B cell (primary cell): ENCODE measurements at regions not wholly inside any gene's neighbourhood (a gene's known extent, or its start where the extent isn't known, plus 50 kb on each side); places are given as distances from the start of the nearest gene placed in this dataset.

Experiments used
- ATAC-seq: fragments of 200-7000 bp; cut with Tn5 transposase; one replicate; pipeline ENCODE4 v1.10.0; 2021; ENCODE audit warnings: low read depth, mild to moderate bottlenecking, moderate number of reproducible peaks, moderate library complexity
- CTCF ChIA-PET: fragments of 350-600 bp; sonication (Branson Sonifier 250); formaldehyde crosslinking; loops from one replicate; lab custom pipeline; 2021; ENCODE audit warnings: antibody characterized with exemption, inconsistent platforms; lab: Charles Lee
- POLR2A ChIA-PET: fragments of 350-600 bp; sonication (Branson Sonifier 250); formaldehyde crosslinking; loops from one replicate; lab custom pipeline; 2021; ENCODE audit warnings: antibody characterized with exemption; lab: Charles Lee
- DNase-seq: peaks from one replicate; pipeline ENCODE4 v3.0.0; 2013
- H2AFZ ChIP-seq: 2 replicates; pipeline ENCODE4 v1.6.1; 2012; ENCODE audit warnings: mild to moderate bottlenecking, low read depth, low read length; ENCODE audit not compliant: insufficient read depth, poor library complexity, severe bottlenecking
- H3K27ac ChIP-seq, 2 donors: 1 replicate in 1 of 2; 2 replicates in 1 of 2; pipeline ENCODE4 v1.5.1; 2012 to 2013; ENCODE audit warnings: low read length in 2 of 2, mild to moderate bottlenecking in 2 of 2, moderate library complexity in 1 of 2
- H3K27me3 ChIP-seq, 4 experiments: fragments of 200-600 bp in 1 of 4; sonication (generic) in 1 of 4; replicated peaks in 1 of 4; 1 replicate in 2 of 4; 2 replicates in 2 of 4; pipeline versions ENCODE4 v1.6.1 to v1.7.0; 2013 to 2016; ENCODE audit warnings: low read length in 3 of 4, mild to moderate bottlenecking in 2 of 4, mixed read lengths in 1 of 4, moderate library complexity in 1 of 4; ENCODE audit not compliant: insufficient read depth in 4 of 4, control insufficient read depth in 3 of 4; ENCODE audit errors: control extremely low read depth in 1 of 4
- H3K36me3 ChIP-seq, 2 experiments: replicated peaks in 1 of 2; 1 replicate in 1 of 2; 2 replicates in 1 of 2; pipeline versions ENCODE4 v1.6.1 to v1.7.1; 2013; ENCODE audit warnings: low read length in 1 of 2; ENCODE audit not compliant: insufficient read depth in 2 of 2, control insufficient read depth in 1 of 2; ENCODE audit errors: control extremely low read depth in 1 of 2, extremely low read depth in 1 of 2
- H3K4me1 ChIP-seq, 2 donors: fragments of 200-600 bp in 1 of 2; sonication (generic) in 1 of 2; 1 replicate in 1 of 2; 2 replicates in 1 of 2; pipeline versions ENCODE4 v1.5.1 to v1.6.1; 2013 to 2017; ENCODE audit warnings: low read length in 2 of 2; ENCODE audit not compliant: control insufficient read depth in 2 of 2, insufficient read depth in 2 of 2
- H3K4me2 ChIP-seq: replicated peaks from 2 replicates; pipeline ENCODE3; 2012; ENCODE audit warnings: mild to moderate bottlenecking, low read depth, low read length; ENCODE audit not compliant: poor library complexity, severe bottlenecking
- H3K4me3 ChIP-seq, 5 experiments: fragments of 200-600 bp in 1 of 5; sonication (generic) in 1 of 5; 1 replicate in 3 of 5; 2 replicates in 2 of 5; pipeline versions ENCODE4 v1.5.1 to v1.7.0; 2011 to 2016; ENCODE audit warnings: low read length in 4 of 5, mild to moderate bottlenecking in 4 of 5, low read depth in 2 of 5, control low read depth in 1 of 5, moderate library complexity in 1 of 5; ENCODE audit not compliant: insufficient read depth in 1 of 5; ENCODE audit errors: control extremely low read depth in 1 of 5, extremely low read depth in 1 of 5
- H3K79me2 ChIP-seq: fragments of 200-600 bp; sonication (generic); one replicate; pipeline ENCODE4 v1.6.0; 2016; ENCODE audit warnings: low read length; ENCODE audit not compliant: control insufficient read depth, insufficient read depth
- H3K9ac ChIP-seq: fragments of 200-600 bp; sonication (generic); 2 replicates; pipeline ENCODE4 v1.6.1; 2017; ENCODE audit warnings: mild to moderate bottlenecking, low read length, moderate library complexity
- H3K9me3 ChIP-seq, 3 donors: one replicate each; pipeline versions ENCODE4 v1.6.1 to v1.7.1; 2013; ENCODE audit warnings: low read length in 2 of 3; ENCODE audit not compliant: control insufficient read depth in 2 of 3, insufficient read depth in 1 of 3; ENCODE audit errors: control extremely low read depth in 1 of 3
- H4K20me1 ChIP-seq: 2 replicates; pipeline ENCODE4 v1.6.0; 2012; ENCODE audit warnings: mild to moderate bottlenecking, low read length; ENCODE audit not compliant: insufficient read depth, control insufficient read depth, poor library complexity, severe bottlenecking
- H3K27ac Mint-ChIP-seq: one replicate; pipeline ENCODE4 v1.8.0; 2021; ENCODE audit warnings: mixed read lengths
- H3K27me3 Mint-ChIP-seq: one replicate; pipeline ENCODE4 v1.8.0; 2021; ENCODE audit warnings: mixed read lengths
- H3K4me1 Mint-ChIP-seq: one replicate; pipeline ENCODE4 v1.8.0; 2021; ENCODE audit warnings: mixed read lengths
- H3K4me3 Mint-ChIP-seq: one replicate; pipeline ENCODE4 v1.8.0; 2021; ENCODE audit warnings: mixed read lengths
- H3K9me3 Mint-ChIP-seq: one replicate; pipeline ENCODE4 v1.8.0; 2022; ENCODE audit warnings: mixed read lengths; ENCODE audit not compliant: insufficient read depth
- EZH2 ChIP-seq: IDR thresholded peaks from 2 replicates; pipeline ENCODE4 v1.6.1; 2012; ENCODE audit warnings: borderline replicate concordance, low read depth, mild to moderate bottlenecking, moderate library complexity, low read length; ENCODE audit not compliant: insufficient read depth, poor library complexity, severe bottlenecking
- intact Hi-C: fragments of 100-400 bp; cut with micrococcal nuclease; formaldehyde crosslinking; loops from one replicate; pipeline ENCODE4 v1.10.0; 2022
- TF ChIP-seq, protein P1 (sequence below): fragments of 200-600 bp; IDR thresholded peaks from one replicate; pipeline ENCODE4 v1.8.0; 2022; ENCODE audit warnings: antibody characterized with exemption, mild to moderate bottlenecking

- no peaks in the 10 kb centered on the region for H3K9me3 Mint-ChIP-seq
- ChIA-PET CTCF (no interaction called here), POLR2A (no interaction called here)
- no peaks in the 10 kb centered on the region for H3K27me3 Mint-ChIP-seq
- Histone ChIP-seq H3K4me2 (no peak overlapping the region), H3K4me3 (no peak overlapping the region), H3K27ac (no peak overlapping the region), H3K79me2 (no peaks in the 10 kb centered on the region), H3K9me3 (no peaks in the 10 kb centered on the region), H3K36me3 (no peaks in the 10 kb centered on the region), H4K20me1 (no peaks in the 10 kb centered on the region), H3K27me3 (no peaks in the 10 kb centered on the region), H2AFZ (no peak overlapping the region), H3K4me1 (no peaks in the 10 kb centered on the region), H3K9ac (no peak overlapping the region)
- H3K27ac Mint-ChIP-seq, result no peak overlapping the region
- DNase-seq (no peak), ATAC-seq (no peak)
- no peak overlapping the region for H3K4me3 Mint-ChIP-seq
- TF ChIP-seq, protein P1, sequence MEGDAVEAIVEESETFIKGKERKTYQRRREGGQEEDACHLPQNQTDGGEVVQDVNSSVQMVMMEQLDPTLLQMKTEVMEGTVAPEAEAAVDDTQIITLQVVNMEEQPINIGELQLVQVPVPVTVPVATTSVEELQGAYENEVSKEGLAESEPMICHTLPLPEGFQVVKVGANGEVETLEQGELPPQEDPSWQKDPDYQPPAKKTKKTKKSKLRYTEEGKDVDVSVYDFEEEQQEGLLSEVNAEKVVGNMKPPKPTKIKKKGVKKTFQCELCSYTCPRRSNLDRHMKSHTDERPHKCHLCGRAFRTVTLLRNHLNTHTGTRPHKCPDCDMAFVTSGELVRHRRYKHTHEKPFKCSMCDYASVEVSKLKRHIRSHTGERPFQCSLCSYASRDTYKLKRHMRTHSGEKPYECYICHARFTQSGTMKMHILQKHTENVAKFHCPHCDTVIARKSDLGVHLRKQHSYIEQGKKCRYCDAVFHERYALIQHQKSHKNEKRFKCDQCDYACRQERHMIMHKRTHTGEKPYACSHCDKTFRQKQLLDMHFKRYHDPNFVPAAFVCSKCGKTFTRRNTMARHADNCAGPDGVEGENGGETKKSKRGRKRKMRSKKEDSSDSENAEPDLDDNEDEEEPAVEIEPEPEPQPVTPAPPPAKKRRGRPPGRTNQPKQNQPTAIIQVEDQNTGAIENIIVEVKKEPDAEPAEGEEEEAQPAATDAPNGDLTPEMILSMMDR, result no peak
- TF ChIP-seq EZH2, result no peak
- H3K4me1 Mint-ChIP-seq, result no peaks in the 10 kb centered on the region
- intact Hi-C loops, result no loop called here
These were observed 317.5 kb upstream of the MARCKS start for GRCh38 chr6:113539623-113540022.

- TF ChIP-seq, protein P1, result no peak
- TF ChIP-seq EZH2, result no peak
- Mint-ChIP-seq H3K27ac (no peak overlapping the region), H3K9me3 (no peaks in the 10 kb centered on the region), H3K4me1 (no peaks in the 10 kb centered on the region), H3K27me3 (no peaks in the 10 kb centered on the region), H3K4me3 (no peak overlapping the region)
- Histone ChIP-seq H2AFZ (no peak overlapping the region), H3K4me3 (no peak overlapping the region), H3K36me3 (no peaks in the 10 kb centered on the region), H3K27me3 (no peaks in the 10 kb centered on the region), H3K9ac (no peak overlapping the region), H3K79me2 (no peaks in the 10 kb centered on the region), H3K27ac (no peak overlapping the region), H4K20me1 (no peaks in the 10 kb centered on the region), H3K9me3 (no peaks in the 10 kb centered on the region), H3K4me2 (no peak overlapping the region), H3K4me1 (no peaks in the 10 kb centered on the region)
- ChIA-PET POLR2A (no interaction called here), CTCF (no interaction called here)
- intact Hi-C loops, result no loop called here
- DNase-seq (no peak), ATAC-seq (no peak)
These were observed 316.7 kb upstream of the MARCKS start for GRCh38 chr6:113540466-113540865.
